ENCODE measurements at regions not wholly inside any gene's neighbourhood (a gene's known extent, or its start where the extent isn't known, plus 50 kb on each side); places are given as distances from the start of the nearest gene placed in this dataset.
A peak's percentile ranks its signal among the peaks of the same experiment; 100 is the strongest.

DNA sequence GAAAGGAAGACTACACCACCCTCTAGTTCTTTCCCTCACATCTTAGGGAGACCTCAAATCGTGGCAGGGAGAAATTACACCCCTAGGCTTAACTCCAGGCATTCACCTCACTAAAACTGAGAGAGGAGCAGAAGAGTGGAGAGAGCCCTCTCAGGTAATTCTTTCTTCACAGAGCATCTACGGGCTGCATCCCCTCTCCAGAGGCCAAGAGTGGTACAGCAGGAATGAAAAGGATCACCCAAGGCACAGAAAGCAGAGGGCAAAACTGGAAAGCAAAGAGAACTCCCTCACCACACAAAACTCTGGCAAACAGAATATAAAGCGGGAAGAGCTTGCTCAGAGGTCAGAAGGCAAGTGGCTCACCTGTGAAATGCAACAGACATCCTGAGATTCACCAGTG lies 661.2 kb downstream of the TBC1D4 start:
- H3K79me2 ChIP-seq (ENCODE audit: control insufficient read depth, insufficient read depth, low read length): no peaks in the 10 kb centered on the region
- ATAC-seq: no peak
- 7% methylated on average over 3 of the region's 3 CpGs for WGBS (ENCODE audit: insufficient coverage, low coverage, missing lambda C conversion rate)
- TF ChIP-seq ZNF143 (CRISPR knock-in tag; IDR thresholded peaks at IDR 0.05): no peak
- TF ChIP-seq ID3 (CRISPR knock-in tag; IDR thresholded peaks at IDR 0.05): no peak
- TF ChIP-seq ID3 (tag; IDR thresholded peaks at IDR 0.05): no peak
- no peak for TF ChIP-seq SP1 (CRISPR knock-in tag; IDR thresholded peaks at IDR 0.05)
- no peak for TF ChIP-seq NFATC3 (IDR thresholded peaks at IDR 0.05)
- no peak for TF ChIP-seq SNAPC5 (CRISPR knock-in tag; IDR thresholded peaks at IDR 0.05)
- no peak for TF ChIP-seq SNIP1 (IDR thresholded peaks at IDR 0.05; ENCODE audit: low read depth)
- TF ChIP-seq PRMT5 (CRISPR knock-in tag; IDR thresholded peaks at IDR 0.05): no peak
- BruUV-seq (replicated peaks): no TSS peak
- ChIA-PET POLR2A (interaction anchor here (0.6 kb wide), 1 partner anchor 204 kb away, joined by 3 read pairs; no protein-coding TSS in a partner anchor), CTCF (ENCODE audit: low intra/inter-chr PET ratio) (no interaction called here)
- no peak overlapping the region for H3K4me2 ChIP-seq (ENCODE audit: insufficient read depth, low read length)
- H3K27me3 ChIP-seq (ENCODE audit: control insufficient read depth in 2 of 2, insufficient read depth in 2 of 2, low read length in 2 of 2): no peaks in the 10 kb centered on the region
- no peak for DNase-seq (ENCODE audit: extremely low read depth in 1 of 4, low spot score in 3 of 4)
- H3K9ac ChIP-seq (ENCODE audit: insufficient read depth in 1 of 2, low read depth in 2 of 2, low read length in 2 of 2): no peak overlapping the region
- in situ Hi-C loops (cut with MboI): no loop called here
- no peaks in the 10 kb centered on the region for H3K4me1 ChIP-seq (replicated peaks in 1 of 2; ENCODE audit: control insufficient read depth in 2 of 2, insufficient read depth in 2 of 2, low read length in 2 of 2)
- FAIRE-seq: no peak
- H4K20me1 ChIP-seq (replicated peaks; ENCODE audit: control insufficient read depth, insufficient read depth, low read length): no peaks in the 10 kb centered on the region
- H3K27ac ChIP-seq (ENCODE audit: extremely low read depth, low read depth, low read length): no peak overlapping the region
- intact Hi-C loops (cut with micrococcal nuclease): no loop called here
- no peaks in the 10 kb centered on the region for H3K9me3 ChIP-seq (replicated peaks; ENCODE audit: control insufficient read depth, insufficient read depth, low read depth, low read length)
- no peaks in the 10 kb centered on the region for H3K9me1 ChIP-seq (ENCODE audit: control insufficient read depth, insufficient read depth, low read length)
- H3K36me3 ChIP-seq (ENCODE audit: control insufficient read depth, insufficient read depth, low read length): no peaks in the 10 kb centered on the region
- peak overlapping the region; percentile 24; the same call in 1 of the 2 replicates for H2AFZ ChIP-seq (ENCODE audit: low read depth, low read length)
- H3K4me3 ChIP-seq: no peak overlapping the region

Data from K562 (cell line).